ENCODE measurements at regions not wholly inside any gene's neighbourhood (a gene's known extent, or its start where the extent isn't known, plus 50 kb on each side); places are given as distances from the start of the nearest gene placed in this dataset.
A peak's percentile ranks its signal among the peaks of the same experiment; 100 is the strongest.

- Mint-ChIP-seq H3K4me3 (ENCODE audit: unreplicated experiment) (no peak overlapping the region), H3K36me3 (ENCODE audit: low read depth) (no peaks in the 10 kb centered on the region), H3K4me1 (ENCODE audit: low read depth) (peaks cover 16% of the 10 kb centered on the region), H3K9me3 (ENCODE audit: low read depth) (no peaks in the 10 kb centered on the region), H3K27me3 (ENCODE audit: low read depth) (no peaks in the 10 kb centered on the region), H3K27ac (ENCODE audit: unreplicated experiment) (peak overlapping the region; percentile 5)
- no peak for TF ChIP-seq CTCF (IDR thresholded peaks at IDR 0.05)
- DNase-seq (ENCODE audit: low spot score), result no peak
These were observed 66.5 kb upstream of the TENT5A start for GRCh38 chr6:81818901-81819361.

- no peak for TF ChIP-seq CTCF (IDR thresholded peaks at IDR 0.05)
These were observed 63.9 kb upstream of the TENT5A start for GRCh38 chr6:81816380-81816779.

GRCh38 chr6:81814370-81815076, 62.0 kb upstream of the TENT5A start:
- no peaks in the 10 kb centered on the region for H3K36me3 Mint-ChIP-seq (ENCODE audit: low read depth)

More at GRCh38 chr6:81816380-81816779, 63.9 kb upstream of the TENT5A start:
- Mint-ChIP-seq H3K4me3 (ENCODE audit: unreplicated experiment) (no peak overlapping the region), H3K9me3 (ENCODE audit: low read depth) (no peaks in the 10 kb centered on the region), H3K4me1 (ENCODE audit: low read depth) (peaks cover 16% of the 10 kb centered on the region), H3K36me3 (ENCODE audit: low read depth) (no peaks in the 10 kb centered on the region), H3K27me3 (ENCODE audit: low read depth) (no peaks in the 10 kb centered on the region), H3K27ac (ENCODE audit: unreplicated experiment) (no peak overlapping the region)
- no peak for DNase-seq (ENCODE audit: low spot score)

GRCh38 chr6:81813305-81813704, 60.8 kb upstream of the TENT5A start:
- no peak overlapping the region for H3K4me3 Mint-ChIP-seq (ENCODE audit: unreplicated experiment)
- H3K27ac Mint-ChIP-seq (ENCODE audit: unreplicated experiment), result no peak overlapping the region
- no peak for DNase-seq (ENCODE audit: low spot score)
- H3K9me3 Mint-ChIP-seq (ENCODE audit: low read depth), result no peaks in the 10 kb centered on the region
- no peaks in the 10 kb centered on the region for H3K27me3 Mint-ChIP-seq (ENCODE audit: low read depth)
- no peaks in the 10 kb centered on the region for H3K36me3 Mint-ChIP-seq (ENCODE audit: low read depth)
- H3K4me1 Mint-ChIP-seq (ENCODE audit: low read depth), result peaks cover 27% of the 10 kb centered on the region
- no peak for TF ChIP-seq CTCF (IDR thresholded peaks at IDR 0.05)

More at GRCh38 chr6:81814370-81815076, 62.0 kb upstream of the TENT5A start:
- no peak for TF ChIP-seq CTCF (IDR thresholded peaks at IDR 0.05)
- DNase-seq (ENCODE audit: low spot score), result no peak
- Mint-ChIP-seq H3K4me1 (ENCODE audit: low read depth) (peaks cover 20% of the 10 kb centered on the region), H3K27ac (ENCODE audit: unreplicated experiment) (no peak overlapping the region), H3K9me3 (ENCODE audit: low read depth) (no peaks in the 10 kb centered on the region), H3K27me3 (ENCODE audit: low read depth) (no peaks in the 10 kb centered on the region), H3K4me3 (ENCODE audit: unreplicated experiment) (no peak overlapping the region)

GRCh38 chr6:81812401-81812800, 59.9 kb upstream of the TENT5A start:
- H3K4me3 Mint-ChIP-seq (ENCODE audit: unreplicated experiment), result no peak overlapping the region
- H3K9me3 Mint-ChIP-seq (ENCODE audit: low read depth), result no peaks in the 10 kb centered on the region
- no peak for DNase-seq (ENCODE audit: low spot score)
- TF ChIP-seq CTCF (IDR thresholded peaks at IDR 0.05), result no peak
- no peaks in the 10 kb centered on the region for H3K27me3 Mint-ChIP-seq (ENCODE audit: low read depth)
- H3K4me1 Mint-ChIP-seq (ENCODE audit: low read depth), result peaks cover 31% of the 10 kb centered on the region
- no peaks in the 10 kb centered on the region for H3K36me3 Mint-ChIP-seq (ENCODE audit: low read depth)
- no peak overlapping the region for H3K27ac Mint-ChIP-seq (ENCODE audit: unreplicated experiment)

Data from chondrocyte (in vitro differentiated cells).